SU-DHL-6 (cell line): ENCODE measurements at regions not wholly inside any gene's neighbourhood (a gene's known extent, or its start where the extent isn't known, plus 50 kb on each side); places are given as distances from the start of the nearest gene placed in this dataset.

ENCODE experiments used
- EZH2phosphoT487 ChIP-seq: fragments of 200-600 bp; sonication (generic), shearing (Covaris generic); conservative IDR thresholded peaks from 2 replicates; pipeline ENCODE4 v1.6.1; 2018; ENCODE audit warnings: mild to moderate bottlenecking, antibody characterized with exemption, low read length, moderate library complexity, mixed read lengths
- TF ChIP-seq, protein P1 (sequence below): fragments of 200-600 bp; sonication (generic); IDR thresholded peaks from one replicate; pipeline ENCODE4 v1.5.1; 2017; ENCODE audit warnings: antibody characterized with exemption, mild to moderate bottlenecking, low read length, moderate library complexity; ENCODE audit not compliant: insufficient read depth, poor library complexity, severe bottlenecking

DNA sequence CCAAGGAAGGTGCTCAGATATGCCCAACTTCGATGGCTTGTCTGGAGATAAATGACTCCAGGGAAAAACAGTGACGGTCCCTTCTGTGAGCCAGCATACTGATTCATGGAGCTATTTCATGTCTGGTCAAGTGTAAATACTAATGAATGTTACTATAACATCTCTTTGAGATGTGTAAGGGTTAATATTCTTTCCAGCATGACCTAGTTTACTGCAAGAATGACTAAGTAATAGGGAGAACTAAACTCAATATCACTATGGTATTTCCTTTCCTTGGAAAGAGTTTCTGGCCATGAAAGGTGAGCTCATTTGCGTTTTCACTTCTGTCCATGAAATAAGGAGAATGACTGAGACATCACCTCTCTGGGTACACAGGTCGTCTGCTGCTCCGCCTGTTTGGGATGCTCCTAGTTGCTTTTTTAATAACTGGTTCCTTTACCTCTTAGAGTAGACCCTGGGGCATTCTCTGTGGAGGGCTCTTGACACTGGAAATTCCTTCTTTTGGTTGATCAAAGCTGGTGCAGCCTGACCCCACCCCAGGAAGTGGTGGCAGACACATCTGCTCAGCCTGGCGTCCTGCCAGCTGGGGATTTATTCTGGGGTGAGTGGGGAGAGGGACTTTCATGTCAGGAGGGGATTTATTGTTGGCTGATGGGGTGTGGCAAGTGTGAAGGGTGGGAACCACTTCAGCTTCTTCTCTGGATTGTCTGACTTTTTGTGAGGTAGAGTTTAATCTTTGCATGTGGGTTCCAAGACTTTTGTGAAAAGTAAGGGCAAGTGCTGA is 250.0 kb upstream of the MPDZ start:
- no peak for TF ChIP-seq EZH2phosphoT487
- TF ChIP-seq, protein P1, sequence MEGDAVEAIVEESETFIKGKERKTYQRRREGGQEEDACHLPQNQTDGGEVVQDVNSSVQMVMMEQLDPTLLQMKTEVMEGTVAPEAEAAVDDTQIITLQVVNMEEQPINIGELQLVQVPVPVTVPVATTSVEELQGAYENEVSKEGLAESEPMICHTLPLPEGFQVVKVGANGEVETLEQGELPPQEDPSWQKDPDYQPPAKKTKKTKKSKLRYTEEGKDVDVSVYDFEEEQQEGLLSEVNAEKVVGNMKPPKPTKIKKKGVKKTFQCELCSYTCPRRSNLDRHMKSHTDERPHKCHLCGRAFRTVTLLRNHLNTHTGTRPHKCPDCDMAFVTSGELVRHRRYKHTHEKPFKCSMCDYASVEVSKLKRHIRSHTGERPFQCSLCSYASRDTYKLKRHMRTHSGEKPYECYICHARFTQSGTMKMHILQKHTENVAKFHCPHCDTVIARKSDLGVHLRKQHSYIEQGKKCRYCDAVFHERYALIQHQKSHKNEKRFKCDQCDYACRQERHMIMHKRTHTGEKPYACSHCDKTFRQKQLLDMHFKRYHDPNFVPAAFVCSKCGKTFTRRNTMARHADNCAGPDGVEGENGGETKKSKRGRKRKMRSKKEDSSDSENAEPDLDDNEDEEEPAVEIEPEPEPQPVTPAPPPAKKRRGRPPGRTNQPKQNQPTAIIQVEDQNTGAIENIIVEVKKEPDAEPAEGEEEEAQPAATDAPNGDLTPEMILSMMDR, result no peak
